HG02759 (cell line): ENCODE measurements at regions not wholly inside any gene's neighbourhood (a gene's known extent, or its start where the extent isn't known, plus 50 kb on each side); places are given as distances from the start of the nearest gene placed in this dataset.
"Not testable (repeated sequence)": the region's sequence is repeated elsewhere in the genome, so short reads cannot be mapped to it uniquely, and the experiment has no call there.

ENCODE experiments used
- ATAC-seq: cut with Tn5 transposase; IDR thresholded peaks from one replicate; pipeline ENCODE4 v1.9.1; 2021; ENCODE audit warnings: mild to moderate bottlenecking, moderate library complexity; ENCODE audit not compliant: unreplicated experiment

DNA sequence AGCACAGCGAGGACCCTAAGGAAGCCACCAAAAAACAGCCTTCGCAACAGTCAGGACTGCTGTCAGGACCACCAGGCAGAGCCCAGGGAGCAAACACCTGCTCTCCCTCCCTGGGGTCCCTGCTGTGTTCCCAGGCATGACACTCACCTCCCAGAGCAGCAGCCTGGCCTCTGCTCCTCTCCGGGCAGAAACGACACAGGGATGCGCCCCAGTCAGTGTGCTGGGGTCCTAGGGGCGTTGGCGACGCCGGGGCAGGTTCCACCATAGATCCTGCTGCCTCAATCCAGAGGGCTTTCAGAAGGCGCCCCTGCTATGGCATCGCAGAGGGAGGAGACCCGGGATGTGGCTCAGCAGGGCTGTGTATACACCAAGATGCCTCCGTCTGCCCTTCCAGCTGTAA is 169.7 kb upstream of the FOXD4L5 start:
- not testable (repeated sequence) for ATAC-seq

DNA sequence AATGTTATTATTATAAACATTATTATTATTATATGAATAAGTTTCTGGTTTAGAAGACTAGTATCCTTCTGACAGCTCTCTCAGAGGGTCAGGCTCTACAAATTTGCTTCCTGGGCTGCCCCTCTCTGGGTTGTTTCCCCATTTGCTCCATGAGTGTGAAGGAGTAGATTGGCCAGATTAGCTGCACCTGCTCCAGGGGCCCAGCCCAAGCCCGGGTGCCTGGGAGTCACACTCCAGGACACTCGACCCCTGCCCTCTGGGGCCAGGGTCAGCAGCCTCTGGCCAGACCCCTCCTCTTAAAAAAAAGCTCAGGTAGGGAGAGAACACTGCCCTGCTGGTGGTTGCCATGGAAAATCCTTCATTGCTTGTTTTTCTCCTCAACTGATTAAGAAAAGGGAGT is 169.0 kb upstream of the FOXD4L5 start:
- not testable (repeated sequence) for ATAC-seq

DNA sequence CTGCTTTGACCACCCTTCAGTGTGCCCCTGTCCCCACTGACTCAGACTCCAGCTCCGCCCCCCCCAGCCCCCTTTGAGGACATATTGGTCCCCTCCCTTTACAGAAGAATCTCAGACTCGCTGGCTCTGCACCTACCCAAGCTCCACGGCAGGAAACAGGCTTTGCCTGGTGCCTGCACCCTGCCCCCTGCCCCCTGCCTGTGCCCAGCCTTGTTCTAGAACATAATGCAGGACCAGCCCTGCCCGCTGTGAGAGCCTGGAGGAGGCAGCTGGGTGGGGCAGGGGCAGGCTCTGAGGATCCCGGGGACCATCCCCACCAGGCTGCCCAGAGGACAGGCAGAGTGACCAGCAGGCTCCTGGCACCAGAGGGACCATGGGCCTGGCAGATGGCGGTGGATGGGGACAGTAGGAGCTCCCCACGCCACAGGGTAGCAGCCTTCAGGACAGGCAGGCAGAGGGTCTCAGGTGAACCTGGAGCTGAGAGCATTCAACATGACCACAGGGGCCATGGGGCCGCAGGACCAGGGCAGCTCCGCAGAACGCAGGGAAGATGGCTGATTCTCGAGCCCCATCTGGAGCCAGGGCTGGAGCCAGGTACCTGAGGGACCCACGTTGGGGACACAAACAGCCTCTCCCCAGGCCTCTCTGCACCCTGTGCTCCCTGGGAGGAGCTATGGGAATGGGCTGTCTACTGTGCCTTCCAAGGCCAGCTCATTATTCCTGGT is 165.0 kb upstream of the FOXD4L5 start:
- ATAC-seq: not testable (repeated sequence)

DNA sequence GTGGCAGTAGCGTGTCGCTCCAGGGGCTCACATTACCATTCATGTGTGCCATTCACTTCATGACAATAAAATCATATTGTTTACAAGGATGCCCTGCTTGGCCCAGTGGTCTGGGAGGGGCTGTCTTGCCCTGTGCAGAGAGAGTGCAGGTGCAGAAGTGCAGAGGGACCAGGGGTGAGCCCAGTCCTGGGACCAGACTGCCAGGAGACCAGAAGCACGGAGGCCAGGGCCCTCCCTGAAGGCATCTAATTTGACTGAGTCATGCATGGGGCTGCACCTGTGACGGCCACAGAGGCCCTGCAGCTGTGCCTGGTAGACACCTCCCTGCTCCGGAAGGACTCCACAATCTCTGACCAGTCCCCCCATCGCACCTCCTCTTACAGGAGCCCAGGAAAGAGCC is 164.4 kb upstream of the FOXD4L5 start:
- no peak for ATAC-seq

DNA sequence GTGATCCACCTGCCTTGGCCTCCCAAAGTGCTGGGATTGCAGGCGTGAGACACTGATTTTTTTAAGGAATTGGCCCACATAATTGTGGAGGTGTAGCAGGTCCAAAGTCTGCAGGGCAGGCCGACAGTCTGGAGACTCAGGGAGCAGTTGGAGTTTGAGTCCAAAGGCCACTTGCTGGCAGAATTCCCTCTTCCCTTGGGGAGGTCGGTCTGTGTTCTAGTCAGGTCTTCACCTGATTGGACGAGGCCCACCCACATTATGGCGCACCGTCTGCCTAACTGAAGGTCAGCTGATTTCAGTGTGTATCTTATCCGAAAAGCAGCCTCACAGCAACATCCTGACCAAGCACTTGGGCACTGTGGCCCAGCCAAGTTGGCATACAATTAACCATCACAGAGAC is 162.1 kb upstream of the FOXD4L5 start:
- not testable (repeated sequence) for ATAC-seq

DNA sequence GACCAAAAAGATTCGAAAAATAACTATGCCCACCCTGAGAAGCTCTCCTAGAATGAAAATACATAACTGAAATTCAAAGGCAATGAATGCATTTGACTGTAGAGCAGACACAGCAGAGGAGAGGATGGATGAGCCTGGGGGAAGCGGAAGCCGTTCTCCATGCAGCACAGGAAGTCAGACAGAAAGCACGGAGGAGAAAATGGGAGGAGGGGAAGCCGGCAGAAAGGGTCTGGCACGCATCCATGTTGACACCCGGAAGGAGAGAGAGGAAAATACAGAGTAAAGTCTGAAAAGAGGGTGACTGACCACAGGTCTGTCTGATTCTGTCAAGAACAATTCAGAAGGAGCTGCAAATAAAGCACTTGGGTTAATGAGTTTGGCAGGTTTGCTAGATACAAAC is 161.0 kb upstream of the FOXD4L5 start:
- ATAC-seq: not testable (repeated sequence)

DNA sequence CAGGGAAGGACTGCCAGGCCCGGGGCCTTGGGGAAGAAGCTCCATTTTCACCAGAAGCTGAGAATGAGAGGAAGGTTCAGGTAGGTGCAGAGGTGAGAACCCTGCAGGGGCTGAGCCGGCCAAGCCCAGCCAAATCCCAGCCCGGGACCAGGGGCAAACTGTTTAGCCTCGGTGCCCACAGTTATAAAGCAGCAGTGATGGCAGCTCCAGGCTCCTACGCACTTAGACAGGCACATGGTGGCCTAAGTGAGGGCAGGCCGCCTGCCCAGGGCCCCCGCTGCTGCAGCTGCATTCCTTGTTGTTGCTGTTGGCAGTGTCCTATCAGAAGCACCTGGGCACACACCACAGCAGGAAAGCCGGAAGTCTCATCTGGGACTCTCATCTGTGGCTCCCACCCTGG is 159.9 kb upstream of the FOXD4L5 start:
- ATAC-seq: no peak

DNA sequence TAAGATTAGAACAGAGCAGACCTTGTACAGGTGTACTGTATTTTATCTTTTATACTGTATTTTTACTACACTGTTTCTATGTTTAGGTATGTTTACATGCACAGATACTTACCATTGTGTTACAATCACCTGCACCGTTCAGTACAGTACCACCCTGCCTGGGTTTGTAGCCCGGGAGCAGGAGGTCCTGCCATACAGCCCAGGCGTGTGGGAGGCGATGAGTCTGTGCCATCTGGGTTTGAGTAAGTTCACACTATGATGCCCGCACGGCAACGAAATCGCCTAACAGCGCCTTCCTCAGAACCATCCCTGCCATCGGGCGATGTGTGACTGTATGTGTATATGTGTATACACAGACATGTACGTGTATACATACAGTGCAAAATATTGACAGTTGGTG is 157.1 kb upstream of the FOXD4L5 start:
- ATAC-seq: not testable (repeated sequence)

DNA sequence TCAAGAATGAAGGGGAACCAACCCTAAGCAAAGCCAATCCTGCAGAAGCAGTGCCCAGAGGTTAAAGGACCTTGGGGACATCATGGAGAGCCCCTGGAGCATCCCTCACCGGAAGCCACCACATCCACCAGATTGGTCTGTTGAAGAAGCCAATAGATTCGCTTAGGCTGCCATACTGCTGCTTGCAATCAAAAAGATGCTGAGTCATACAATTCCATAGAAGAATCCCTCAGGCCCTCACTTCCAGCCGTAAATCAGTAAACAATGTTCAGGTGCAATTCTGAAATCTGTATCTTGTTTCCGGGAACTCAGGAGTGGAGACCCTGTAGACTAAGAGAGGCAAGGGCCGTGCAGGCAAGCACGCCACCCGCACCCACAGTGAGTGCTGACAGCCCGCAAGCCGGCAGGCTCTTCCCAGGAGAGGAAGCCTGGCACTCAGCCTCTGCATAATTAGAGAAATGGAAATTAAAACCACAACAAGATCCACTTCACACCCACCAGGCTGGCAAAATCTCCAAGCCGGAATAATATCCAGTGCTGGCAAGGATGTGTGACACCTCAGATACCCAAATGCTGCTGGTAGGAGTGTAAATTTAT is 156.4 kb upstream of the FOXD4L5 start:
- ATAC-seq: not testable (repeated sequence)

DNA sequence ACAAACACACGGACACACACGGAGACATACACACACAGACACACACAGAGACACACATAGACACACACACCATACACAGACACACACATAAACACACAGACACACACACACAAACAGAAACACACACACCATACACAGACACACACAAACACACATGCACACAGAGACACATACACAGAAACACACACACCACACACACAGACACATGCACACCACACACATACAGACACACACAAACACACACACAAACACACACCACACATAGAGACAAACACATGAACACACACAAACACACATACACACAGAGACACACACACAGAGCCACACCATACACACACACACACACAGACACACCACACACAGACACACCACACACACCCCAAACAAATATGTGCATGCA is 152.7 kb upstream of the FOXD4L5 start:
- ATAC-seq: no peak

DNA sequence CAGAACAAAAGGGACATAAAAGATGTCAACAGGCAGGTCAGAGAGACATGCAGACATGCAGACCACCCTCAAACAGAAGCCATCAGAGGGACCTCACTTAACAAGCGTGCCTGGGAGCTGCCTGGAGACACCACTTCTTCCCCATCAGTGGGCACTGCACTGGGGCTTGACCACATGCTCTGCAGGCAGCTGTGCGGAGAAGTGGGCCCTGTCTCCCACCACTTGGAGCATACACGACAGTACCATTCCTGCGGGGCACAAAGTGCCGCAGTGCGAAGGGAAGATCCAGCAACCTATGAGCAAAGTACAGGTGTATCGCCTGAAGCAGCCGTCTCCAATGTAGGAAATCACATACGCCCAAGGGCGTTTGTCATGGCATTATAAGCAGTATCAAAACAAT is 150.5 kb upstream of the FOXD4L5 start:
- no peak for ATAC-seq

DNA sequence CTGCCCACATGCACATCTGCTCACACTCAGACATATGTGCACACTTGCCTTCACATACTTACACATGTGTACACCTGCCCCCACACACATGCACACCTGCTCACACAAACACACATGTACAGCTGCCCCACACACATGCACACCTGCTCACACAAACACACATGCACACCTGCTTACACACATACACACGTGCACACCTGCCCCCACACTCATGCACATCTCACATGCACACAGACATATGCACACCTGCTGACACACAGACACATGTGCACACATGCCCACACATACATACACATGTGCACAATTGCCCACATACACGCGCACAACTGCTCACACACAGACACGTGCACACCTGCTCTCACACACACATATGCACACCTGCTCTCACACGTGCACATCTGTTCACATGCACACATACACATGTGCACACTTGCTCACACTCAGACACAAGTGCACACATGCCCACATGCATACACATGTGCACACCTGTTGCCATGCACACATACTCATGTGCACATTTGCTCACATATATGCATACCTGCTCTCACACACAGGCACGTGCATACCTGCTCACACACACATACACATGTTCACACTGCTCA is 147.8 kb upstream of the FOXD4L5 start:
- ATAC-seq: no peak

DNA sequence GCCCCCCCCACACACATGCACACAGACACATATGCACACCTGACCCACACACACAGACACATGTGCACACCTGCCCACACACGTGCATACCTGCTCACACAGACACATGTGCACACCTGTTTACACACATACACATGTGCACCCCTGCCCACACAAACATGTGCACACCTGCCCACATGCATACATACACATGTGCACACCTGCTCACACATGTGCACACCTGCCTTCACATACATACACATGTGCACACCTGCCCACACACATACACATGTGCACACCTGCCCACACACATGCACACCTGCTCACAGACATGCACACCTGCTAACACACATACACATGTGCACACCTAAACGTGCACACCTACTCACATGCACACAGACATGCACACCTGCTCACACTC is 147.0 kb upstream of the FOXD4L5 start:
- ATAC-seq: no peak

DNA sequence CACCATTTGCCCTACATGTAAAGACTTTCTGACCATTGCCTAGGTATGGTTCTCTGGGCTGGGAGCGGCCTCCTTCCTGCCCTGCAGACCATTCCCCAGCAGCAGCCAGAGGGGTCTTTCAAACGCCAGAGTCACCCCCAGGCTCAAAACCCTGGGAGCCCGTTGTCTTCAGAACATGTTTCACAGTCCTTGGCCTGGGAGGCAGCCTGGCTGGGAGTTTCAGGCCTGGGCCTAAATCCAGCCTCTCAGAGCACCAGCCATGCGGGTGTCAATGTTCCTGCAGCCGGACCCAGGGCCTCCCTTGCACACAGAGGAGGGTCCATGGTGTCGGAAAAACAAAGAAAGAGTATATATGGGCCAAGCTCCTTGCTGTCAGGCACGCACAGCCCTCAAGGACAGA is 145.2 kb upstream of the FOXD4L5 start:
- ATAC-seq: no peak

DNA sequence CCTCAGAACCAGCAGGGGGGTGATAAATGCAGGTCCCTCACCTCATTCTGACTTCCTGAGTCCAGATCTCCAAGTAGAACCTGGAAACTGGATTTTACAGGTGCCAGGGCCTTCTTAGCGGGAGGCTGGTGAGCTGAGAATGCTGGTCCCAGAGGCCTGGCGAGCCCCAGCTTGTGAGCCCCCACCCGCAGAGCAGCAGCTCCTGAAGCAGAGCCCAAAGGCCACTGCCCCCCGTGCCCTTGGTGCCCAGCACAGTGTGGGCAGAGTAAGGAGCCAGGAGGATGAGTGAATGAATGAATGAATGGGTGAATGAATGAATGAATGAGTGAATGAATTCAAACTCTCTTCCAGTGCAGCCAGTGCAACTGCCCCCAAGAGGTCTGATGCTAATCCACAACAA is 142.4 kb upstream of the FOXD4L5 start:
- ATAC-seq: not testable (repeated sequence)

DNA sequence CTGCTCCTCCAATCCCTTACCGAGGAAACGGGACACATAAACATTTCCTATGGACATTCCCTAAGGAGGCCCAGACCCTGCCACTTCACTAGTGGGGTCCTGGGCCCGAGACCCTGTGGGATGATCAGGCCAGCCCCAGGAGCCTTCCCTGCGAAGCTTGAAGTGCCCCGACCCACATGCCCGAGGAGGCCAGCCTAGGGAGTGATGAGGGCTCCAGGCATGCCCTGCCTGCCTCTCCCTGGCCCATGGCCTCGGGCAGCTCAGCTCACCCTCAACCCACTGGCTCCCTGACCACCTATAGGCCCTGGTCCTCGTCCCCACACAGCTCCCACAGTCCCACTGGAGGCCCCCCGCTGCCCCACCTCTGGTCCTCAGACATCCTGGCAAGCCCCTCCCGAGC is 141.8 kb upstream of the FOXD4L5 start:
- ATAC-seq: not testable (repeated sequence)

DNA sequence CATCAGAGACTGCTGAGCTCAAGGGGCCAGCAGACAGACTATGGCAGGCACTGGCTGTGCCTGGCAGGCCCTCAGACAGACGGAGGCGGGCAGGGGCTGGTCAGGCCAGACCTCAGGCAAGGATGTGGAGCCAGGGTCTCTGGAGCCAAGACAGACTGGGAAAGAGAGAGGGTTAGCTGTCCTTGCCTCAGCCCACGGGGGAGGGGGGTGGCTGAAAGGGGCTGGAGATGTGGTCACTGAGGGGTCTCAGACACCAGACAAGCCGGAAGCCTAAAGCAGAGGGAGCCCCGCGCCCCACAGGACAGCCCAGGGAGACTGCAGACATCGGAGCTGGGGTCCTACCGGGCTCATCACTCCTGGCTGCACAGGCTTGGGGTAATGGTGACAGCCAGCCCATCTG is 141.2 kb upstream of the FOXD4L5 start:
- no peak for ATAC-seq

DNA sequence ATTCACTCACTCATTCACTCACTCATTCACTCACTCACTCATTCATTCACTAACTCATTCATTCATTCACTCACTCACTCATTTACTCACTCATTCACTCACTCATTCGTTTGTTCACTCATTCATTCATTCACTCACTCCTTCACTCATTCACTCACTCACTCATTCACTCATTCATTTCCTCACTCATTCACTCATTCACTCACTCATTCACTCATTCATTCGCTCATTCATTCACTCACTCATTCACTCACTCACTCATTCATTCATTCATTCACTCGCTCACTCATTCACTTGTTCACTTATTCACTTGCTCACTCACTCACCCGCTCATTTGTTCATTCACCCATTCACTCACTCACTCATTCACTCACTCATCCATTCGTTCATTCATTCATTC is 140.2 kb upstream of the FOXD4L5 start:
- ATAC-seq: not testable (repeated sequence)

DNA sequence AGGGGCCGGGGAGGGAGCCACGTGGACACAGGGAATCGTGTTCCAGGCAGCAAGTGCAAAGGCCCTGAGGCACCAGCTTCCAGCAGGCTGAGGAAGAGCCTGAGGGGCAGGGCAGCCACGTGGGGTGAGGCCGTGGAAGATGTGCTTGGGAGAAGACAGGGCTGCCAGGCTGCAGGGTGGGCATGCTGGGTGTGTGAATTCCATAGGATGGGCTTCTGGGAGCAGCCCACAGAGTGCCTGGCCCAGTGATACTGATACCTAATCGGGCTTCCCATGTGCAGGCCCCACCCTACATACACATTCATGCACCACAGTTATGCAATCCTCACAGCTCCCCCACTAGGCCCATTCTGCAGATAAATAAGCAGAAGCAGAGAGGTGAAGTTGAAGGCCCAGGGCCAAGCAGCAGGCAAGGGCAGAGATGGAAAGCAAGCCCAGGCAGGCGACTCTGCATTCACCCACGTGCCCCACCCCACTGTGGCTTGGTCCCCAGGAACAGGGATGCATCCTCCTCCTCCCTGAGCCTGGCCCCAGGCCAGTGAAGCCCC is 139.5 kb upstream of the FOXD4L5 start:
- ATAC-seq: not testable (repeated sequence)

DNA sequence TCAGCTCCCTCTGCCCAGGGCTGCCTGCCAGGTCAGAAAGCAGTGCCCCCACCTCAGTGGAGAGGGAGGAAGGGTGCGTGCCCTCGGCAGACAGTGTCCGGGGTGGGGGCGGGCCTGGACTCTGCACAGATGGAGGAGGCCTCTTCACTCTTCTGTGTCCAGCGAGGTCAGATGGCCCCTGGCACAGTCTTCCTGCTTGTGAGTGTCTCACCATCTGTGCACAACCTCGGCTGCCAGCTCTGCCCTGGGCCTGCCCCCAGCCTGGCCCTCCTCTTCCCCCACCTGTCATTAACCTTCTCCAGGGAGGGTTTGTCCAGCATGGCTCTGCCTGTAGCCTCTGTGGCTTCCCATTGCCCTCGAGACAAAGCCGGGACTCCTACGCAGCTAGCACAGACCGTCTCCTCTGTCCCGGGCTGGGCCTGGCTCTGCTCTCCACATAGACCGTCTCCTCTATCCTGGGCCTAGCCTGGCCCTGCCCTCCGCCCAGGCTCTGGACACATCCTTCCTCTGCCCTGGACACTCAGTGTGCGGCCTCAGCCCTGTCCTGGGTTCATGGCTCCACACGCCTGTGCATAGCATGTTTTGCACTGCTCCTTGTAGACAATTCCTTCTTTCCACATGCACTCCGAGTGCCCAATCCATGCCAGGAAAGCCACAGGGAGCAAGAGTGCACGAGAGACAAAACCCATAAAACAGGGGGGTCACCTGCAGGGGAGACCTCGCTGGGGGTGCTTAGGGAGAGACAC is 138.9 kb upstream of the FOXD4L5 start:
- not testable (repeated sequence) for ATAC-seq

DNA sequence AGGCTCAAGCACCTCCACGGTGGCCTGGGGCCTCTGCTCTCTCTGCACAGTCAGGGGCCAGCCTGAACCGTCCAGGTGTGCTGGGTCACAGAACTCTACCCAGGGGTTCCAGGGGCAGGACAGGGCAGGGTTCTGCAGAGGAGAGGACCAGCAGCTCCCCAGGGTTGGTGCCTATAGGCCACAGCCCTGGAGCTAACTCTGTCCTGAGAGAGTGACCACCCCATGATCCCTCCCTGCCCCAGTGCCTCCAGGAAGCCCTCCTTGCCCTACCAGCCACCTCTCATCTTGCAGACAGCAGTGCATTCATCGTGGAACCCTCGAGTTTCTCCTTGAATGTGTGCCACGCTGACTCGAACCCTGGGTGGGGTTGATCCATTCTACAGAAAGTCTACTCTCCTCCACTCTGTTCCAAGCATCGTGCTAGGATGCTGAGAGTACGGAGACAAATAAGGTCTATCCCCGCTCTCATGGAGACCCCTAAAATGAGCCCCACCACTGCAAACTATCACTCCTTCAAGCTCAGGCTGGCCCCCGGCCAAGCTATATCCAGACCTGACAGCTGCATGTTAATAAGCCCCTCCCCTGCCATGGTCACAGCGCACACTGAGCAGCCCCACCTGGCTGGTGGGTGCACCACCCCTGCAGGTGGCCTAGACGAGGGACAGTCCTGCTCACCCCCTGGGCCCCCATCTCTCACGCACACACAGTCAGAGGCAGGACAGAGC is 138.1 kb upstream of the FOXD4L5 start:
- ATAC-seq: not testable (repeated sequence)
